ENCODE measurements at regions not wholly inside any gene's neighbourhood (a gene's known extent, or its start where the extent isn't known, plus 50 kb on each side); places are given as distances from the start of the nearest gene placed in this dataset.

DNA sequence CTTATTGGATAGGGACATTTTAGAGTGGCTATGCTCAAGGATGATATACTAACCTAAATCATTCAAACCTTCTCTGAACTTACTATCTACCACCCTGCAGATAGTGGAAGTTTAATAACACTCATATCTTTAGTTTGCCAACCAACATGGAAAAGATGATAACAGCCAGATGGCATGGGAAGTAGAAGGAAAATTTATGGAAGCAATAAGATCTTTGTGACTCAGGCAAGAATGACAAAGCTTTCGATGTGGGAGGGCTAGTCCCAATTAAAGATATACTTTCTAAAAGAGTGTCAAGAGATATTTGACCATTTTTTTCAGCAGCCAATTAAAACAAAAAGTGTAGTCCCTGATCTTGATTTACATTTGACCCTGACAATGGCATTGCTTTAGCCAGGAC lies 631.7 kb downstream of the RPS29 start:
- TF ChIP-seq EZH2phosphoT487 (IDR thresholded peaks at IDR 0.05) (no peak), EZH2 (IDR thresholded peaks at IDR 0.05) (no peak)
- TF ChIP-seq, protein P1, sequence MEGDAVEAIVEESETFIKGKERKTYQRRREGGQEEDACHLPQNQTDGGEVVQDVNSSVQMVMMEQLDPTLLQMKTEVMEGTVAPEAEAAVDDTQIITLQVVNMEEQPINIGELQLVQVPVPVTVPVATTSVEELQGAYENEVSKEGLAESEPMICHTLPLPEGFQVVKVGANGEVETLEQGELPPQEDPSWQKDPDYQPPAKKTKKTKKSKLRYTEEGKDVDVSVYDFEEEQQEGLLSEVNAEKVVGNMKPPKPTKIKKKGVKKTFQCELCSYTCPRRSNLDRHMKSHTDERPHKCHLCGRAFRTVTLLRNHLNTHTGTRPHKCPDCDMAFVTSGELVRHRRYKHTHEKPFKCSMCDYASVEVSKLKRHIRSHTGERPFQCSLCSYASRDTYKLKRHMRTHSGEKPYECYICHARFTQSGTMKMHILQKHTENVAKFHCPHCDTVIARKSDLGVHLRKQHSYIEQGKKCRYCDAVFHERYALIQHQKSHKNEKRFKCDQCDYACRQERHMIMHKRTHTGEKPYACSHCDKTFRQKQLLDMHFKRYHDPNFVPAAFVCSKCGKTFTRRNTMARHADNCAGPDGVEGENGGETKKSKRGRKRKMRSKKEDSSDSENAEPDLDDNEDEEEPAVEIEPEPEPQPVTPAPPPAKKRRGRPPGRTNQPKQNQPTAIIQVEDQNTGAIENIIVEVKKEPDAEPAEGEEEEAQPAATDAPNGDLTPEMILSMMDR (IDR thresholded peaks at IDR 0.05), result no peak

All from neural progenitor cell (in vitro differentiated cells).